A549 (cell line): ENCODE measurements at regions not wholly inside any gene's neighbourhood (a gene's known extent, or its start where the extent isn't known, plus 50 kb on each side); places are given as distances from the start of the nearest gene placed in this dataset.

ENCODE experiments used
- CHD2 ChIP-seq: fragments of 150-350 bp; IDR thresholded peaks from 2 replicates; pipeline ENCODE4 v1.6.1; 2014; ENCODE audit warnings: low read length; ENCODE audit not compliant: partially characterized antibody
- EP300 ChIP-seq, 2 experiments: fragments of >200 bp; sonication (Bioruptor Twin); formaldehyde crosslinking; IDR thresholded peaks; 2 replicates in 1 of 2; 3 replicates in 1 of 2; pipeline ENCODE4 v1.6.1; 2016 to 2017
- POLR2AphosphoS2 ChIP-seq: conservative IDR thresholded peaks from 2 replicates; pipeline ENCODE4 v1.6.1; 2012; ENCODE audit warnings: low read length, improper control_type of control experiment, inconsistent platforms
- TF ChIP-seq, protein P1 (sequence below): fragments of >200 bp; sonication (Bioruptor Twin); formaldehyde crosslinking; IDR thresholded peaks from 3 replicates; pipeline ENCODE4 v1.6.1; 2016
- TF ChIP-seq, protein P2 (sequence below): IDR thresholded peaks from 2 replicates; pipeline ENCODE4 v1.6.1; 2012
- TF ChIP-seq, protein P3 (sequence below): fragments of >200 bp; sonication (Bioruptor Twin); formaldehyde crosslinking; IDR thresholded peaks from 3 replicates; pipeline ENCODE4 v1.5.1; 2016
- TF ChIP-seq, protein P4 (sequence below): IDR thresholded peaks from 2 replicates; pipeline ENCODE4 v1.6.1; 2012

DNA sequence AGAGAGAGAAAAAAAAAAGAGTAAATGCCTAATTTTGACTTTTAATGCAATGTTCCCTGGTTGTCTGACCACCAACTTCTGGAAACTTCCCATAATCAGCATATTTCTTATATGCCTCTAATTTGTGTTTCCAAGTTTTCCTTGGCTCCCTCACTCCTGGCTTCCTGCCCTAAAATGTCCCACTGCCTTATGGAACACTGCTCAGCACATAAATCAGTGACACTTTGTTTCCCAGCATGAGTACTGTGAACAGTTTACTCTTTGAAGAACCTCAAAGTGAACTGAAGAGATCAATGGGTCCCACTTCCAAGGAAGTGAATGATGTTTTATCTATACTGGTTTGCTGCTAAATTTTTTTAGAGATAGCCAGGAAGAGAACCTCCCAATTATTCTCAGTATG, 271.3 kb upstream of the PRMT6 start:
- TF ChIP-seq, protein P1, sequence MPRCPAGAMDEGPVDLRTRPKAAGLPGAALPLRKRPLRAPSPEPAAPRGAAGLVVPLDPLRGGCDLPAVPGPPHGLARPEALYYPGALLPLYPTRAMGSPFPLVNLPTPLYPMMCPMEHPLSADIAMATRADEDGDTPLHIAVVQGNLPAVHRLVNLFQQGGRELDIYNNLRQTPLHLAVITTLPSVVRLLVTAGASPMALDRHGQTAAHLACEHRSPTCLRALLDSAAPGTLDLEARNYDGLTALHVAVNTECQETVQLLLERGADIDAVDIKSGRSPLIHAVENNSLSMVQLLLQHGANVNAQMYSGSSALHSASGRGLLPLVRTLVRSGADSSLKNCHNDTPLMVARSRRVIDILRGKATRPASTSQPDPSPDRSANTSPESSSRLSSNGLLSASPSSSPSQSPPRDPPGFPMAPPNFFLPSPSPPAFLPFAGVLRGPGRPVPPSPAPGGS, result no peak
- TF ChIP-seq EP300 (IDR thresholded peaks at IDR 0.05) (no peak), CHD2 (no peak), POLR2AphosphoS2 (no peak)
- TF ChIP-seq, protein P2, sequence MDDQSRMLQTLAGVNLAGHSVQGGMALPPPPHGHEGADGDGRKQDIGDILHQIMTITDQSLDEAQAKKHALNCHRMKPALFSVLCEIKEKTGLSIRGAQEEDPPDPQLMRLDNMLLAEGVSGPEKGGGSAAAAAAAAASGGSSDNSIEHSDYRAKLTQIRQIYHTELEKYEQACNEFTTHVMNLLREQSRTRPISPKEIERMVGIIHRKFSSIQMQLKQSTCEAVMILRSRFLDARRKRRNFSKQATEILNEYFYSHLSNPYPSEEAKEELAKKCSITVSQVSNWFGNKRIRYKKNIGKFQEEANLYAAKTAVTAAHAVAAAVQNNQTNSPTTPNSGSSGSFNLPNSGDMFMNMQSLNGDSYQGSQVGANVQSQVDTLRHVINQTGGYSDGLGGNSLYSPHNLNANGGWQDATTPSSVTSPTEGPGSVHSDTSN, result no peak
- TF ChIP-seq, protein P3, sequence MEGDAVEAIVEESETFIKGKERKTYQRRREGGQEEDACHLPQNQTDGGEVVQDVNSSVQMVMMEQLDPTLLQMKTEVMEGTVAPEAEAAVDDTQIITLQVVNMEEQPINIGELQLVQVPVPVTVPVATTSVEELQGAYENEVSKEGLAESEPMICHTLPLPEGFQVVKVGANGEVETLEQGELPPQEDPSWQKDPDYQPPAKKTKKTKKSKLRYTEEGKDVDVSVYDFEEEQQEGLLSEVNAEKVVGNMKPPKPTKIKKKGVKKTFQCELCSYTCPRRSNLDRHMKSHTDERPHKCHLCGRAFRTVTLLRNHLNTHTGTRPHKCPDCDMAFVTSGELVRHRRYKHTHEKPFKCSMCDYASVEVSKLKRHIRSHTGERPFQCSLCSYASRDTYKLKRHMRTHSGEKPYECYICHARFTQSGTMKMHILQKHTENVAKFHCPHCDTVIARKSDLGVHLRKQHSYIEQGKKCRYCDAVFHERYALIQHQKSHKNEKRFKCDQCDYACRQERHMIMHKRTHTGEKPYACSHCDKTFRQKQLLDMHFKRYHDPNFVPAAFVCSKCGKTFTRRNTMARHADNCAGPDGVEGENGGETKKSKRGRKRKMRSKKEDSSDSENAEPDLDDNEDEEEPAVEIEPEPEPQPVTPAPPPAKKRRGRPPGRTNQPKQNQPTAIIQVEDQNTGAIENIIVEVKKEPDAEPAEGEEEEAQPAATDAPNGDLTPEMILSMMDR, result no peak
- TF ChIP-seq, protein P4, sequence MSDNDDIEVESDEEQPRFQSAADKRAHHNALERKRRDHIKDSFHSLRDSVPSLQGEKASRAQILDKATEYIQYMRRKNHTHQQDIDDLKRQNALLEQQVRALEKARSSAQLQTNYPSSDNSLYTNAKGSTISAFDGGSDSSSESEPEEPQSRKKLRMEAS, result no peak
